ENCODE measurements at regions not wholly inside any gene's neighbourhood (a gene's known extent, or its start where the extent isn't known, plus 50 kb on each side); places are given as distances from the start of the nearest gene placed in this dataset.

DNA sequence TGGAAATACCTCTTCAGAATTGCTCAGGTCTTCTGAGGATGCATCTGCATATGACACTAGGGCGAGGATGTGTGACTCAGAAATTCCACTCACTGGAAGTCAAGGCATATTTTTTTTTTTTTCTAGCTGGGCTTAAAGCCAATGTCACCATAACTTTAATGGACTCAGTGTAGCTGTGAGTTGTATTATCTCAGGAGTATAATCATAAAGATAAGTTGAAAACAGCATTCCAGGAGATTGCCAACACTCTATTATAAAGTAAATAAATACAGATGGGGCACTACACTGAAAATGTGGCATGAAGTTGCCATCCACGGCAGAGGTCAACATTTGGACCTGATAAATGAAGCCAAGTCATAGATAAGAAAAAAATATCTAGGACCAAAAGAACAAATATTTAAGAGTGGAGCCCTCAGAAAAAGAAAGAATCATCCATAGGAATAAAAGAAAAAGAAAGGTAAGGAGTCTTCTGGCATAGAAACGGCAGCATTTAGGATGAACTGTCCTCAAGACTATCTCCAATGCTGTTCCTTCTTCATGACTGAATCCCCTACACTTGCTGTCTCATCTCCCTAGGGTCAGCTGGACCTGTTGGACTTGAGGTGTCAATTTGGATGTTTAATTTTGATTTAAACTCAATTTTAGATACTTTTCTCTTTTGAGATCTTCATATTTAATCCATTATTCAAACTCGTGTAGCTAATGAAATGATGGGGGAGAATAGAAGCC is 72.9 kb upstream of the CAV2 start:
- TF ChIP-seq, protein P1, sequence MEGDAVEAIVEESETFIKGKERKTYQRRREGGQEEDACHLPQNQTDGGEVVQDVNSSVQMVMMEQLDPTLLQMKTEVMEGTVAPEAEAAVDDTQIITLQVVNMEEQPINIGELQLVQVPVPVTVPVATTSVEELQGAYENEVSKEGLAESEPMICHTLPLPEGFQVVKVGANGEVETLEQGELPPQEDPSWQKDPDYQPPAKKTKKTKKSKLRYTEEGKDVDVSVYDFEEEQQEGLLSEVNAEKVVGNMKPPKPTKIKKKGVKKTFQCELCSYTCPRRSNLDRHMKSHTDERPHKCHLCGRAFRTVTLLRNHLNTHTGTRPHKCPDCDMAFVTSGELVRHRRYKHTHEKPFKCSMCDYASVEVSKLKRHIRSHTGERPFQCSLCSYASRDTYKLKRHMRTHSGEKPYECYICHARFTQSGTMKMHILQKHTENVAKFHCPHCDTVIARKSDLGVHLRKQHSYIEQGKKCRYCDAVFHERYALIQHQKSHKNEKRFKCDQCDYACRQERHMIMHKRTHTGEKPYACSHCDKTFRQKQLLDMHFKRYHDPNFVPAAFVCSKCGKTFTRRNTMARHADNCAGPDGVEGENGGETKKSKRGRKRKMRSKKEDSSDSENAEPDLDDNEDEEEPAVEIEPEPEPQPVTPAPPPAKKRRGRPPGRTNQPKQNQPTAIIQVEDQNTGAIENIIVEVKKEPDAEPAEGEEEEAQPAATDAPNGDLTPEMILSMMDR (IDR thresholded peaks at IDR 0.05; ENCODE audit: low read length) = no peak
- no peak for TF ChIP-seq EZH2 (IDR thresholded peaks at IDR 0.05; ENCODE audit: borderline replicate concordance, low read length)
